SK-N-SH (cell line): ENCODE measurements at regions not wholly inside any gene's neighbourhood (a gene's known extent, or its start where the extent isn't known, plus 50 kb on each side); places are given as distances from the start of the nearest gene placed in this dataset.

Experiments
- CTCF ChIA-PET: fragments of 300-600, 350-600 bp; formaldehyde crosslinking; extraction: SDS; loops from one replicate; lab custom pipeline; 2021; lab: Yijun Ruan, JAX
- POLR2A ChIA-PET: fragments of 350-600 bp; sonication (Branson Sonifier 250); formaldehyde crosslinking; extraction: SDS; loops from one replicate; lab custom pipeline; 2020; ENCODE audit warnings: antibody characterized with exemption, inconsistent platforms; lab: Yijun Ruan, JAX
- DNase-seq: peaks from one replicate; pipeline ENCODE4 v3.0.0; 2012
- H2AFZ ChIP-seq: fragments of 200-600 bp; sonication (generic); 2 replicates; pipeline ENCODE4 v1.8.1; 2016; ENCODE audit warnings: antibody characterized with exemption, mild to moderate bottlenecking, low read depth
- H3F3A ChIP-seq: fragments of 200-600 bp; sonication (generic); replicated peaks from 2 replicates; pipeline ENCODE3; 2016; ENCODE audit warnings: antibody characterized with exemption, mild to moderate bottlenecking; ENCODE audit not compliant: insufficient read depth
- H3K27ac ChIP-seq, 2 experiments: fragments of 200-500 bp in 1 of 2; fragments of 200-600 bp in 1 of 2; sonication (Bioruptor generic) in 1 of 2; sonication (generic), shearing (Covaris generic) in 1 of 2; 2 replicates each; pipeline versions ENCODE4 v1.5.1 to v1.6.1; 2014 to 2016; ENCODE audit warnings: low read depth in 2 of 2, inconsistent platforms in 1 of 2, low read length in 1 of 2, mild to moderate bottlenecking in 1 of 2, mixed read lengths in 1 of 2
- H3K27me3 ChIP-seq: fragments of 200-600 bp; sonication (generic), shearing (Covaris generic); 2 replicates; pipeline ENCODE4 v1.6.1; 2016; ENCODE audit warnings: mixed run types; ENCODE audit not compliant: insufficient read depth
- H3K36me3 ChIP-seq, 2 experiments: fragments of 200-500 bp in 1 of 2; fragments of 200-600 bp in 1 of 2; sonication (Bioruptor generic) in 1 of 2; sonication (generic) in 1 of 2; replicated peaks in 1 of 2; 2 replicates each; pipeline versions ENCODE3 to v1.5.1; 2014 to 2016; ENCODE audit warnings: low read length in 1 of 2, mild to moderate bottlenecking in 1 of 2; ENCODE audit not compliant: insufficient read depth in 2 of 2, control insufficient read depth in 1 of 2
- H3K4me1 ChIP-seq, 2 experiments: fragments of 200-500 bp in 1 of 2; fragments of 200-600 bp in 1 of 2; sonication (Bioruptor generic) in 1 of 2; sonication (generic), shearing (Covaris generic) in 1 of 2; 2 replicates each; pipeline versions ENCODE4 v1.5.1 to v1.6.1; 2014 to 2016; ENCODE audit warnings: low read depth in 1 of 2, low read length in 1 of 2, mixed run types in 1 of 2; ENCODE audit not compliant: insufficient read depth in 2 of 2, control insufficient read depth in 1 of 2
- H3K4me2 ChIP-seq: fragments of 200-600 bp; sonication (generic), shearing (Covaris generic); 2 replicates; pipeline ENCODE4 v1.6.1; 2017; ENCODE audit warnings: mixed run types
- H3K4me3 ChIP-seq, 2 experiments: fragments of 200-500 bp in 1 of 2; fragments of 200-600 bp in 1 of 2; sonication (Bioruptor generic) in 1 of 2; sonication (generic), shearing (Covaris generic) in 1 of 2; 2 replicates each; pipeline versions ENCODE4 v1.5.1 to v1.8.1; 2014 to 2016; ENCODE audit warnings: low read depth in 2 of 2, inconsistent platforms in 1 of 2, low read length in 1 of 2, mild to moderate bottlenecking in 1 of 2, mixed read lengths in 1 of 2, moderate library complexity in 1 of 2
- H3K79me2 ChIP-seq: fragments of 200-600 bp; sonication (generic); 2 replicates; pipeline ENCODE4 v1.8.1; 2017; ENCODE audit warnings: mild to moderate bottlenecking; ENCODE audit not compliant: insufficient read depth
- H3K9ac ChIP-seq: fragments of 200-600 bp; sonication (generic); 2 replicates; pipeline ENCODE4 v1.6.1; 2017; ENCODE audit warnings: mixed run types
- H3K9me2 ChIP-seq: fragments of 200-600 bp; sonication (generic); 2 replicates; pipeline ENCODE4 v1.6.1; 2017; ENCODE audit warnings: mixed run types
- H3K9me3 ChIP-seq: fragments of 200-600 bp; sonication (generic); 2 replicates; pipeline ENCODE4 v1.6.1; 2017; ENCODE audit warnings: mixed run types, mild to moderate bottlenecking, moderate library complexity
- H4K20me1 ChIP-seq: fragments of 200-600 bp; sonication (generic); 2 replicates; pipeline ENCODE4 v1.6.1; 2017; ENCODE audit warnings: mild to moderate bottlenecking, mixed run types; ENCODE audit not compliant: insufficient read depth
- CTCF ChIP-seq: fragments of 200-600 bp; sonication (generic); IDR thresholded peaks from 2 replicates; pipeline ENCODE4 v1.6.1; 2017; ENCODE audit warnings: antibody characterized with exemption, mild to moderate bottlenecking, moderate library complexity
- ELF1 ChIP-seq: IDR thresholded peaks from 2 replicates; pipeline ENCODE4 v1.4.0; 2012
- EZH2phosphoT487 ChIP-seq: fragments of 200-600 bp; sonication (generic); IDR thresholded peaks from 2 replicates; pipeline ENCODE4 v1.6.1; 2017; ENCODE audit warnings: low read depth, mixed run types, mild to moderate bottlenecking, antibody characterized with exemption, moderate library complexity, borderline replicate concordance
- FOXJ3 ChIP-seq: sonication (generic); formaldehyde crosslinking; IDR thresholded peaks from 2 replicates; pipeline ENCODE4 v1.5.1; 2020; ENCODE audit warnings: mild to moderate bottlenecking, missing genetic modification reagents
- FOXM1 ChIP-seq: IDR thresholded peaks from 2 replicates; pipeline ENCODE4 v1.4.0; 2012; ENCODE audit warnings: low read depth, mild to moderate bottlenecking
- JUND ChIP-seq: IDR thresholded peaks from 2 replicates; pipeline ENCODE4 v1.4.0; 2012
- PBX3 ChIP-seq: IDR thresholded peaks from 2 replicates; pipeline ENCODE4; 2012
- RAD21 ChIP-seq: IDR thresholded peaks from 2 replicates; pipeline ENCODE4 v1.6.1; 2012; ENCODE audit warnings: mild to moderate bottlenecking, low read length
- SMC3 ChIP-seq: IDR thresholded peaks from 2 replicates; pipeline ENCODE4 v1.6.1; 2012; ENCODE audit warnings: low read depth, low read length, improper control_type of control experiment
- TCF12 ChIP-seq: IDR thresholded peaks from 2 replicates; pipeline ENCODE4 v1.4.0; 2012
- USF1 ChIP-seq: IDR thresholded peaks from 2 replicates; pipeline ENCODE4 v1.4.0; 2012; ENCODE audit warnings: low read depth, borderline replicate concordance
- ZBTB33 ChIP-seq: IDR thresholded peaks from 2 replicates; pipeline ENCODE4 v1.4.0; 2012; ENCODE audit warnings: low read depth, borderline replicate concordance
- WGBS: methylation state at CpG from one replicate; pipeline ENCODE4 v1.1.6; 2017; ENCODE audit warnings: low lambda C conversion rate; 5-methylcytosine and 5-hydroxymethylcytosine counted together

GRCh38 chr22:23471698-23472097 is 108.4 kb downstream of the IGLL1 start:
- H3K9me3 ChIP-seq = no peaks in the 10 kb centered on the region
- H3K27ac ChIP-seq = no peak overlapping the region
- DNase-seq = no peak
- no peaks in the 10 kb centered on the region for H3K9me2 ChIP-seq
- H3K36me3 ChIP-seq = no peaks in the 10 kb centered on the region
- 58% methylated on average over 3 of the region's 3 CpGs for WGBS
- H3K27me3 ChIP-seq = no peaks in the 10 kb centered on the region; the same call in 1 of the 2 replicates
- H3K4me3 ChIP-seq = no peak overlapping the region
- H3K79me2 ChIP-seq = no peaks in the 10 kb centered on the region
- H2AFZ ChIP-seq = no peak overlapping the region
- ChIA-PET POLR2A (no interaction called here), CTCF (interaction anchor here (1.0 kb wide), 1 partner anchor 86 kb away, joined by 3 read pairs; no protein-coding TSS in a partner anchor)
- peaks cover 0 to 15% of the 10 kb centered on the region in 2 experiments; a peak in 2 of 4 replicates for H3K4me1 ChIP-seq
- H4K20me1 ChIP-seq = no peaks in the 10 kb centered on the region
- TF ChIP-seq SMC3 (no peak), FOXM1 (no peak), USF1 (no peak), CTCF (no peak), FOXJ3 (CRISPR knock-in tag) (no peak), TCF12 (no peak), ELF1 (no peak), RAD21 (no peak), EZH2phosphoT487 (no peak), ZBTB33 (no peak), PBX3 (no peak), JUND (no peak)
- TF ChIP-seq, all 33 proteins: peak for 0
- Histone ChIP-seq H3F3A (no peaks in the 10 kb centered on the region), H3K4me2 (no peak overlapping the region), H3K9ac (no peak overlapping the region)
